ENCODE measurements at regions not wholly inside any gene's neighbourhood (a gene's known extent, or its start where the extent isn't known, plus 50 kb on each side); places are given as distances from the start of the nearest gene placed in this dataset.

GRCh38 chr2:225998116-225998515 is 598.6 kb downstream of the NYAP2 start:
- H2AFZ ChIP-seq (ENCODE audit: low read depth, low read length) = no peak overlapping the region
- no peaks in the 10 kb centered on the region for H3K36me3 ChIP-seq (ENCODE audit: insufficient read depth, low read length)
- H3K4me2 ChIP-seq (ENCODE audit: insufficient read depth, low read length) = no peak overlapping the region
- no peaks in the 10 kb centered on the region for H3K4me1 ChIP-seq (ENCODE audit: insufficient read depth, low read length)
- no peak for TF ChIP-seq EZH2 (IDR thresholded peaks at IDR 0.05; ENCODE audit: borderline replicate concordance, low read depth, low read length, severe bottlenecking)
- TF ChIP-seq, protein P1, sequence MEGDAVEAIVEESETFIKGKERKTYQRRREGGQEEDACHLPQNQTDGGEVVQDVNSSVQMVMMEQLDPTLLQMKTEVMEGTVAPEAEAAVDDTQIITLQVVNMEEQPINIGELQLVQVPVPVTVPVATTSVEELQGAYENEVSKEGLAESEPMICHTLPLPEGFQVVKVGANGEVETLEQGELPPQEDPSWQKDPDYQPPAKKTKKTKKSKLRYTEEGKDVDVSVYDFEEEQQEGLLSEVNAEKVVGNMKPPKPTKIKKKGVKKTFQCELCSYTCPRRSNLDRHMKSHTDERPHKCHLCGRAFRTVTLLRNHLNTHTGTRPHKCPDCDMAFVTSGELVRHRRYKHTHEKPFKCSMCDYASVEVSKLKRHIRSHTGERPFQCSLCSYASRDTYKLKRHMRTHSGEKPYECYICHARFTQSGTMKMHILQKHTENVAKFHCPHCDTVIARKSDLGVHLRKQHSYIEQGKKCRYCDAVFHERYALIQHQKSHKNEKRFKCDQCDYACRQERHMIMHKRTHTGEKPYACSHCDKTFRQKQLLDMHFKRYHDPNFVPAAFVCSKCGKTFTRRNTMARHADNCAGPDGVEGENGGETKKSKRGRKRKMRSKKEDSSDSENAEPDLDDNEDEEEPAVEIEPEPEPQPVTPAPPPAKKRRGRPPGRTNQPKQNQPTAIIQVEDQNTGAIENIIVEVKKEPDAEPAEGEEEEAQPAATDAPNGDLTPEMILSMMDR (IDR thresholded peaks at IDR 0.05; ENCODE audit: borderline replicate concordance, extremely low read depth, low read length, poor library complexity, severe bottlenecking) = no peak
- no peak overlapping the region for H3K4me3 ChIP-seq (ENCODE audit: low read depth in 1 of 2, low read length in 2 of 2)
- H3K9ac ChIP-seq (ENCODE audit: low read depth, low read length) = no peak overlapping the region
- H3K9me3 ChIP-seq (ENCODE audit: insufficient read depth, low read length, severe bottlenecking) = no peaks in the 10 kb centered on the region
- ATAC-seq (ENCODE audit: insufficient read depth, low read depth) = no peak
- no peak overlapping the region for H3K27ac ChIP-seq (ENCODE audit: low read length)
- H4K20me1 ChIP-seq (ENCODE audit: insufficient read depth, low read length) = no peaks in the 10 kb centered on the region; the same call in 1 of the 2 replicates
- no peak for DNase-seq
- no peaks in the 10 kb centered on the region for H3K27me3 ChIP-seq (ENCODE audit: insufficient read depth, low read length, poor library complexity)
- H3K79me2 ChIP-seq (ENCODE audit: insufficient read depth, low read length) = no peaks in the 10 kb centered on the region

- Histone ChIP-seq H3K4me2 (ENCODE audit: insufficient read depth, low read length) (no peak overlapping the region), H2AFZ (ENCODE audit: low read depth, low read length) (no peak overlapping the region), H3K4me1 (ENCODE audit: insufficient read depth, low read length) (no peaks in the 10 kb centered on the region), H3K36me3 (ENCODE audit: insufficient read depth, low read length) (no peaks in the 10 kb centered on the region), H3K9me3 (ENCODE audit: insufficient read depth, low read length, severe bottlenecking) (no peaks in the 10 kb centered on the region), H4K20me1 (ENCODE audit: insufficient read depth, low read length) (no peaks in the 10 kb centered on the region; the same call in 1 of the 2 replicates), H3K79me2 (ENCODE audit: insufficient read depth, low read length) (no peaks in the 10 kb centered on the region), H3K27me3 (ENCODE audit: insufficient read depth, low read length, poor library complexity) (no peaks in the 10 kb centered on the region), H3K27ac (ENCODE audit: low read length) (no peak overlapping the region), H3K9ac (ENCODE audit: low read depth, low read length) (no peak overlapping the region), H3K4me3 (ENCODE audit: low read depth in 1 of 2, low read length in 2 of 2) (no peak overlapping the region)
- TF ChIP-seq EZH2 (IDR thresholded peaks at IDR 0.05; ENCODE audit: borderline replicate concordance, low read depth, low read length, severe bottlenecking) = no peak
- TF ChIP-seq, protein P1 (IDR thresholded peaks at IDR 0.05; ENCODE audit: borderline replicate concordance, extremely low read depth, low read length, poor library complexity, severe bottlenecking) = no peak
- no peak for DNase-seq
- ATAC-seq (ENCODE audit: insufficient read depth, low read depth) = no peak
These were observed 596.9 kb downstream of the NYAP2 start for GRCh38 chr2:225996462-225996828.

DNA sequence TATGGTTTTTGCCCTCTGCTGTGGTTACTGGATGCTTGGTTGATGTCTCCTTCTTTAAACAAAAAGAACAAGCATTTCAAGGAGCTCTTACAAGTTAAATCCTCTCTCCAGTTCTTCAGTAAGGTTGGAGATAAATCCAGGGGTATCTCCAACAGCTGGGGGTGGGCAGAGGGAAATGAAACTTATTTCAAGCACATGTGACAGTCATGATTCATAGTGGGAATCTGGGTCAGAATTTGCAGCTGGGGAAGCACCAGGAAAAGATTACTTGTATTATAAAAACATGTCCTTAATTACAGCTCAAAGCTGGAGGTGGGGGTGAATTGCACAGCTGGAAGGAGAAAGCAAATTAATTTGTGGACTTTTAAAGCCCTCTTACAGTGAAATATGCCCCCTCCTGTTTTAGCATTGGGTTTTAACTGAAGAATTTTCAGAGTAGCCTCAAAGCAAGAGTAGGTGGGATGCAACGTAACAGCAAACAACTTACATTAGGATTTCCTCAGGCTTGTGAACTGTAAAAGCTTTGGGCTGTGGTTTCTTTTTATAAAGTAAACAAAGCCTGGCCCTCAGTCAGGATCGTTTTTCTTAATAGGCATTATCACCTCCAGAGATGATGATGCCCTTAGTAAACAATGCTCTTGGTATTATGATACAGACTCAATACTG is 596.4 kb downstream of the NYAP2 start:
- H3K27me3 ChIP-seq (ENCODE audit: insufficient read depth, low read length, poor library complexity) = no peaks in the 10 kb centered on the region
- no peak overlapping the region for H3K27ac ChIP-seq (ENCODE audit: low read length)
- DNase-seq = no peak
- TF ChIP-seq EZH2 (IDR thresholded peaks at IDR 0.05; ENCODE audit: borderline replicate concordance, low read depth, low read length, severe bottlenecking) = no peak
- TF ChIP-seq, protein P1 (IDR thresholded peaks at IDR 0.05; ENCODE audit: borderline replicate concordance, extremely low read depth, low read length, poor library complexity, severe bottlenecking) = no peak
- no peaks in the 10 kb centered on the region for H3K4me1 ChIP-seq (ENCODE audit: insufficient read depth, low read length)
- no peaks in the 10 kb centered on the region for H3K9me3 ChIP-seq (ENCODE audit: insufficient read depth, low read length, severe bottlenecking)
- H3K9ac ChIP-seq (ENCODE audit: low read depth, low read length) = no peak overlapping the region
- H3K36me3 ChIP-seq (ENCODE audit: insufficient read depth, low read length) = no peaks in the 10 kb centered on the region
- no peak overlapping the region for H3K4me3 ChIP-seq (ENCODE audit: low read depth in 1 of 2, low read length in 2 of 2)
- H4K20me1 ChIP-seq (ENCODE audit: insufficient read depth, low read length) = no peaks in the 10 kb centered on the region
- ATAC-seq (ENCODE audit: insufficient read depth, low read depth) = no peak
- no peak overlapping the region for H2AFZ ChIP-seq (ENCODE audit: low read depth, low read length)
- H3K79me2 ChIP-seq (ENCODE audit: insufficient read depth, low read length) = no peaks in the 10 kb centered on the region
- no peak overlapping the region for H3K4me2 ChIP-seq (ENCODE audit: insufficient read depth, low read length)
